GM19328 (cell line): ENCODE measurements at regions not wholly inside any gene's neighbourhood (a gene's known extent, or its start where the extent isn't known, plus 50 kb on each side); places are given as distances from the start of the nearest gene placed in this dataset.

Experiments used
- ATAC-seq: cut with Tn5 transposase; IDR thresholded peaks from one replicate; pipeline ENCODE4 v1.9.1; 2021; ENCODE audit warnings: mild to moderate bottlenecking, moderate library complexity; ENCODE audit not compliant: unreplicated experiment

- ATAC-seq: no peak
Measured at GRCh38 chrX:97666890-97667289, 783.2 kb downstream of the RPA4 start.

- ATAC-seq: no peak
Measured at GRCh38 chrX:97668126-97668525, 784.4 kb downstream of the RPA4 start.

DNA sequence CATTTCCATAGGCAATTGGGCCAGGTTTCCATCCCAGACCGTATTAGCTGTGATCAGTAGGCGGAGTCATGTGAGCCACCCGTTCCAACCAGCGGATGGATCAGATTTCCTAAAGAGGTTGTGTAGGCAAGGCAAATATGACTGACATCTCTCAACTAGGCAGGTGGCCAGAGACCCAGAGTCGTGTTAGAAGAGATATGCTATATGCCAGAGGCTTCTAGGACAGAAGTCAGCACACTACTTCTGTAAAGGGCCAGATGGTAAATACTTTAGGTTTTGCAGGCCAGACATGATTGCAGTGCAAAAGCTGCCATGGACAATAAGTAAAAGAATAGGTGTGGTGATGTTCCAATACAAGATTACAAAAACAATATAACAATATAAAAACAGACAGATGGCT, 788.4 kb downstream of the RPA4 start:
- no peak for ATAC-seq

DNA sequence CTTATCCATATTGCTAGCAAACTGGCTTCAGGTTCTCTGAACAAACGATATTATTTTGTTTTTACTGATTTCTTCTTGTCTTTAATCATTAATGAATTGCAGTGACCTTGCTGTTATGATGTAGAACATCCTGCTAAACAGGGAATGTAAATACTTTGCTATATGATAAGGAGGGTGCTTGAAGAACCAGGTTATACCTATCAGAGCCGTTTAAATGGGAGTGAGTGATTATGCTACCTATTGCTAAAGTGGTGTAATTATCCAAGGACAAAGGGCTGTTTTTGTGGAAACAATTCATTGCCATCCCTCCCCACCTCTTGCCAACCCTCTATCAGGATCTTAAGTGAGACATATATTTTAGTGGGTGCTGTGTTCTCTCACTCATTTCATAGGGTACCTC, 788.9 kb downstream of the RPA4 start:
- no peak for ATAC-seq

DNA sequence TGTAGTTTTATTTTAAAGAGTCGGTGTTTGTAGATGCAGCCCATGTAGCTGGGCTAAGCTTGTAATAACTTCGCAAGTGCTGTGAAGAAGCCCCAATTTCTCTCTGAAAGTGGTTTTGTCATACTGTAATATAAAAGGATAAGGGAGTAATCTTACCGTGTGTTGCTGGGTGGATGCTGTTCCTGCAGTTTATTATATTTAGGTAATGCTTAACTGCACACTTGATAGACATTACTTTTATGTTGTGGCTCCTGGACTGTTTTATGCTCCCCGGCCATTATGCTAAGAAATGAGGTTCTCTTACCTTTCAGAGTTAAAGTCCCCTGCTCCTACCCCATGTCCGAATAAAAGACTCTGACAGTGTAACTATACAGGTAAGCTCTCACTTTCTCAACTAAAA, 789.4 kb downstream of the RPA4 start:
- ATAC-seq: no peak

DNA sequence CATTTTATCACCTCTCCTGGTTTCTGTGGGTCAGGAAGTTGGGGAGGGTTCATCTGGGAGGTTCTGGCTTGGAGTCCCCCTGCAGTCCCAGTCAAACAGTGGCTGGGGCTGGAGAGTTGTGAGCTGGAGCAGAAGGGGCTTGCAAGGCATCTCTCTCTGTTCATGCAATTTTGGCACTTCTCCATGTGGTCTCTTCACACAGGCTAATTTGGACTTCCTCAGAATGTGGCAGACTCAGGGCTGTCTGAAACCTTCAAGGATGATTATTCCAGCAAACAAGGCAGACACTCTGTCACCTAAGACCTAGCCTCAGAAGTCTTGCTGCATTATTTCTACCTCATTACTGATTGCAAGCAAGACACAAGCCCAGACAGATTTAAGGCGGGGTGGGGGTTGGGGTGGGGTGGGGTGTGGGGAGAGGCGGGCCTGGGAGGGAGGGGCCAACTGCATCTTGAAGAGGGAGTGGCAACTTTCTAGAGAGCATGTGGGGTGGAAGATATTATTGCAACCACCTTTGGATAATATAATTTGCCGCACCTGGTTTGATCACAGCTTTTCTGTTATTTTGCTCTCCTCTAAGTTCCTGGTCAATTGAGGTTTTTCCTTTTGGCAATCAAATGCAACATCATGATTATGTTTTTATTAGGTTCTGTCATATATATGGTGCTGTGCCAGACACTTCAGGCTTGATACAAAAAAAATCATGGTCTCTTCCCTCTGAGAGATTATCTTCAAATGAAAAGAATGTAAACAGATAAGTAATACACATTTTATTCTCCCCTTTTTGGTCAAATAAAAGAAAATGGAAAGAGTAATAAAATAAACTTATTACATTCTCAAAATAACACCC, 799.5 kb downstream of the RPA4 start:
- ATAC-seq: no peak

- peak; percentile 69 for ATAC-seq
Measured at GRCh38 chrX:97685753-97686152, 802.0 kb downstream of the RPA4 start.

DNA sequence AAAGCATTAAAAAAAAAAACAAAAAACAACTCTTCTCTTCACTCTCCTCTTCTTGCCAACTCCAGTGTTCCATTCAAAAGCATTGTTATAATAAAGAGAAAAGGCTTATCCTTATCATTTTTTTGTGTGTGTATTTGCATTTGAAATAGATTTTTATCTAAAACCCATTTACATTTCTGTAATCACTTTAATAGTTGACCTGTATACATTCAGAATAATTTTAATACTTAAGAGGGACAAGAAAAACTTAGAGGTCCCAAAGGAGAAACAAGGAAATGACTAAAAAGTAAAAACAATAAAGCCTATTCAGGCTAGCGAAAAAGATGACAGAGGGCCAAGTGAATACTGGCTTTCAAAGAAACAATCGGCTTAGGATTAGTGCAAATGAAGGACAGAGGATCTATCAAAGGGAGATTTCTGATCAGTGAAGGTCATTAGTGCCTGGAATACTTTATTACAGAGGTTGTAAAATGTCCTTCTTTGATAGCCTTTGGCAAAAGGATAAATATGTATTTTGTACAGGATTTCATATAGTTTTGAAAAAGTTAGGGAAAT, 808.3 kb downstream of the RPA4 start:
- no peak for ATAC-seq

- no peak for ATAC-seq
Measured at GRCh38 chrX:97692575-97692974, 808.9 kb downstream of the RPA4 start.

GRCh38 chrX:97700547-97700946, 816.8 kb downstream of the RPA4 start:
- no peak for ATAC-seq

DNA sequence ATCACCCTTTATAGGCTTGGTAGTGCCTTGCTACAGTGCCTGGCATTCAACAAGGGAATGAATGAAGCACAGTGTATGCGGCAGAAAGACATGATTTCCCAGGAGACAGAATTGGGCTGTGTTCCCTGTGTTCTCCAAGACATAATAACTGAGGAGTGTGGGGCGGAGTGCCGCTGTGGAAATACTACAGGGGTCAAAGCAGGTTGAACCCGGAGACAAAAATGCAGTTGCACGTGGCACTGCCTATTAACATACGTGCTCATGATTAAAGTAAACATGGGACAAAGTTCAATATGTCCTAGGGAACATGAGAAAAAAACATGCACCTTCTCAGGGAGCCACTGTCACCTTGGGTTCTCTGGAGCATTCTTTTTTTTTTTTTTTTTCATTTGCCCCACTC, 820.8 kb downstream of the RPA4 start:
- no peak for ATAC-seq

DNA sequence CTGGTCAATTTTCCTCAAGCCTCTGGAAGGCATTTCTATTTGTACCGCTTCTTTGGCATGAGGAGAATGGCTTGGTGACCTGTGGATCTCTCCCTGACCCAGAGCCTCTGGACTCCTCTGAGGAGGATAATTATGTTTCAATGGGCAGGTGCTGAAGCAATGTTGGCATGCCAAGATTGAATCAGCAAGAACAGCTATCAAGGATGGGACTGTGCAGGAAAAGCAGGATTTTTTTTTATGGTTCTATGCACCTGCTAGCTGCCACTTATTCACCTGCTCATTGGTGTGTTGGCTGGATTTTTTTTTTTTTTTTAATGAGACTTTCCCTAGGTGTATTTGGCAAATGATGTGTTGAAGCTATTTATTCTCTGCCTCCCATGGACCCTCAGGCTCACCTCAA, 821.2 kb downstream of the RPA4 start:
- no peak for ATAC-seq

GRCh38 chrX:97705936-97706335, 822.2 kb downstream of the RPA4 start:
- ATAC-seq: no peak

GRCh38 chrX:97714072-97714471, 830.4 kb downstream of the RPA4 start:
- ATAC-seq: no peak

- ATAC-seq: no peak
Measured at GRCh38 chrX:97728215-97728614, 844.5 kb downstream of the RPA4 start.

- no peak for ATAC-seq
Measured at GRCh38 chrX:97740044-97740443, 856.3 kb downstream of the RPA4 start.

GRCh38 chrX:97740886-97741285, 857.2 kb downstream of the RPA4 start:
- no peak for ATAC-seq

- ATAC-seq: no peak
Measured at GRCh38 chrX:97743014-97743413, 859.3 kb downstream of the RPA4 start.

DNA sequence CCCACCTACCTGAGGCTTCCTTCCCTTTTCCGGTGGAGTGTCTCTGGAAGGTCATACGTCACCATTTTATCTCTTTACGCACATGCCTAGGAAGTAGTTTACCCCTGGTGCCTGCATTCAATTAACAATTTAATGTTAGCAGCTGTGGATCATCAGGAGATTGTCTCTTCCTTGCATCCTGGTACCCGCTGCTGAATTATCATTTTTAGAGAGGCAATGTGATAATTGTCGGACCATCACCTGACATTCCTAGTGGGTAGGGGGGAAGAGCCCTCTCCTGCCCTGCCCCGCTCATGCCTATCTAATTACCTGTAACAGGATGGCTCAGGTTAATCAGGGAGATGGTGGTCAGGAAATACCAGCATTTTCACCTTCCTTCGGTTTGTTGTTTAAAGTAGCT, 863.6 kb downstream of the RPA4 start:
- no peak for ATAC-seq

GRCh38 chrX:97751016-97751415, 867.3 kb downstream of the RPA4 start:
- no peak for ATAC-seq

DNA sequence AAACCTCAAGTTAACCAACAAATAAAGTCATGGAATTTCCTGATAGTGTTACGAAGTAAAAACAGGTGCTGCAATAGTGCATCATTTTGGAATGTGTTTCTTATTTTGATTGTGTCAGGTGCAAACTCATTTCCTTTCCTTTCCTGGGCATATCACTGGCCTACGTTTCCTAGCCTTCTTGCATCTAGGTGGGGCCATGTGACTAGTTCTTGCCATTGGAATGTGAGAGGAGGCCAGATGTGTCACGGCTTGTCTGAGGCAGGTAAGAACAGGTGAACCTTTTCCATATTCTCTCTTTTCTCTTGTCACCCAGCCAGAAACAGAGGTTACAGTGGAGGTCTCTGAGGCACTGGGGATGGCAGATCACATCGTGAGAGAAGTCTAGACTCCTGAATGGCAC, 868.0 kb downstream of the RPA4 start:
- no peak for ATAC-seq

- no peak for ATAC-seq
Measured at GRCh38 chrX:97756879-97757278, 873.2 kb downstream of the RPA4 start.

DNA sequence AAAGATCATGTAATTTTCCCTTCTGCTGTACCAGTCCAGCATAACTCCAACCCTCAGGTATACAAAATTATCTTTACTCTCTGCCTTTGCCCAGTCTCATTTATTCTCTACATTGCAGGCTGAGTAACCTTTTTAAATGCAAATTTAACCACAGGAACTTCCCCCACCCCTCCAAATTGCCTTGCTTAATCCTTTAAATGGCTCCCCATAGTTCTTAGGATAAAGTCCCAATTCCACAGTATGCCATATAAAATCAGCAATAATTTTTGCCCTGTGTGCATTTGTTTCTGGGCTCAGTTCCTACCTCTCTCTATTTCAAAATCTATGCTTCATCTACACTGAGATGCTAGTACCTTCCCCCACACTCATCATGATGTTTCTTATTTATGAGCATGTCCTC, 879.7 kb downstream of the RPA4 start:
- ATAC-seq: no peak
